IMR-90 (cell line): ENCODE measurements at regions not wholly inside any gene's neighbourhood (a gene's known extent, or its start where the extent isn't known, plus 50 kb on each side); places are given as distances from the start of the nearest gene placed in this dataset.

Source experiments
- ATAC-seq: fragments of 200-7000 bp; cut with Tn5 transposase; 2 replicates; pipeline ENCODE4 v1.9.1; 2020; ENCODE audit warnings: low read depth, mild to moderate bottlenecking, moderate library complexity
- BruUV-seq: library from RNA; stranded (reverse); fragments of 400-500 nt; replicated peaks from 2 replicates; lab custom pipeline; 2021; lab: Mats Ljungman, UMichigan
- CTCF ChIA-PET: fragments of 300-600 bp; formaldehyde crosslinking; extraction: SDS; loops from one replicate; lab custom pipeline; 2021; ENCODE audit warnings: antibody characterized with exemption; lab: Yijun Ruan, JAX
- POLR2A ChIA-PET: fragments of 300-600 bp; sonication (Branson Sonifier 250); formaldehyde crosslinking; loops from one replicate; lab custom pipeline; 2022; ENCODE audit warnings: antibody characterized with exemption; ENCODE audit not compliant: unreplicated experiment; lab: Charles Lee
- DNase-seq: peaks from one replicate; pipeline ENCODE4 v3.0.0; 2013
- H2AFZ ChIP-seq: replicated peaks from 2 replicates; pipeline ENCODE3; 2013; ENCODE audit warnings: low read length, mild to moderate bottlenecking; ENCODE audit not compliant: poor library complexity
- H2AK5ac ChIP-seq: 2 replicates; pipeline ENCODE4 v1.6.1; 2013; ENCODE audit warnings: low read depth, low read length, inconsistent platforms
- H2AK9ac ChIP-seq: replicated peaks from 2 replicates; pipeline ENCODE3; 2013; ENCODE audit warnings: mild to moderate bottlenecking, low read depth, low read length, moderate library complexity; ENCODE audit not compliant: poor library complexity
- H2BK120ac ChIP-seq: 2 replicates; pipeline ENCODE4 v1.6.1; 2013; ENCODE audit warnings: low read depth, low read length, inconsistent platforms
- H2BK15ac ChIP-seq: 3 replicates; pipeline ENCODE4 v1.6.1; 2013; ENCODE audit warnings: low read depth, low read length, inconsistent platforms
- H2BK20ac ChIP-seq: 2 replicates; pipeline ENCODE4 v1.6.1; 2013; ENCODE audit warnings: low read depth, mild to moderate bottlenecking, inconsistent platforms, low read length, moderate library complexity
- H2BK5ac ChIP-seq: 2 replicates; pipeline ENCODE4 v1.6.1; 2013; ENCODE audit warnings: mild to moderate bottlenecking, low read depth, low read length, inconsistent platforms; ENCODE audit not compliant: poor library complexity, severe bottlenecking
- H3K14ac ChIP-seq: replicated peaks from 2 replicates; pipeline ENCODE4 v1.6.1; 2013; ENCODE audit warnings: low read depth, low read length, inconsistent platforms
- H3K18ac ChIP-seq: 2 replicates; pipeline ENCODE4 v1.6.1; 2013; ENCODE audit warnings: low read depth, low read length, control low read depth
- H3K23ac ChIP-seq: 2 replicates; pipeline ENCODE4 v1.6.1; 2013; ENCODE audit warnings: low read depth, low read length, inconsistent platforms
- H3K27ac ChIP-seq: 2 replicates; pipeline ENCODE4 v1.5.1; 2013; ENCODE audit warnings: mild to moderate bottlenecking, control low read depth, low read length; ENCODE audit not compliant: insufficient read depth
- H3K27me3 ChIP-seq: 2 replicates; pipeline ENCODE4 v1.6.1; 2013; ENCODE audit warnings: low read length; ENCODE audit not compliant: control insufficient read depth, insufficient read depth
- H3K36me3 ChIP-seq: 2 replicates; pipeline ENCODE4 v1.6.1; 2013; ENCODE audit warnings: low read length, mixed read lengths; ENCODE audit not compliant: control insufficient read depth, insufficient read depth
- H3K4ac ChIP-seq: 2 replicates; pipeline ENCODE4 v1.6.1; 2013; ENCODE audit warnings: low read depth, low read length, inconsistent platforms
- H3K4me1 ChIP-seq: 2 replicates; pipeline ENCODE4 v1.6.1; 2013; ENCODE audit warnings: low read length, mixed read lengths; ENCODE audit not compliant: control insufficient read depth, insufficient read depth
- H3K4me2 ChIP-seq: 2 replicates; pipeline ENCODE4 v1.6.1; 2013; ENCODE audit warnings: low read depth, mild to moderate bottlenecking, control low read depth, low read length, moderate library complexity
- H3K4me3 ChIP-seq: 2 replicates; pipeline ENCODE4 v1.5.1; 2013; ENCODE audit warnings: low read depth, mild to moderate bottlenecking, control low read depth, low read length, moderate library complexity; ENCODE audit not compliant: insufficient read depth
- H3K56ac ChIP-seq: 2 replicates; pipeline ENCODE4 v1.6.1; 2013; ENCODE audit warnings: low read length, inconsistent platforms; ENCODE audit not compliant: insufficient read depth; ENCODE audit errors: extremely low read depth
- H3K79me1 ChIP-seq, 2 experiments: 2 replicates each; pipeline ENCODE4 v1.6.1; 2013; ENCODE audit warnings: low read length in 2 of 2, inconsistent platforms in 1 of 2, low read depth in 1 of 2
- H3K9ac ChIP-seq: 2 replicates; pipeline ENCODE4 v1.6.1; 2013; ENCODE audit warnings: low read depth, low read length, control low read depth
- H3K9me1 ChIP-seq: 2 replicates; pipeline ENCODE4 v1.6.1; 2013; ENCODE audit warnings: low read length, inconsistent platforms; ENCODE audit not compliant: insufficient read depth
- H3K9me3 ChIP-seq: 2 replicates; pipeline ENCODE4 v1.6.1; 2013; ENCODE audit warnings: low read length; ENCODE audit not compliant: control insufficient read depth, insufficient read depth
- H4K20me1 ChIP-seq: 2 replicates; pipeline ENCODE4 v1.6.1; 2013; ENCODE audit warnings: low read length, inconsistent platforms; ENCODE audit not compliant: insufficient read depth
- H4K5ac ChIP-seq: 2 replicates; pipeline ENCODE4 v1.6.1; 2013; ENCODE audit warnings: mild to moderate bottlenecking, low read depth, low read length, control low read depth
- H4K8ac ChIP-seq, 2 experiments: 2 replicates each; pipeline ENCODE4 v1.6.1; 2013; ENCODE audit warnings: low read depth in 2 of 2, low read length in 2 of 2, control low read depth in 1 of 2, inconsistent platforms in 1 of 2
- H4K91ac ChIP-seq: 2 replicates; pipeline ENCODE4 v1.6.1; 2013; ENCODE audit warnings: low read depth, low read length, inconsistent platforms; ENCODE audit not compliant: insufficient read depth
- CHD1 ChIP-seq: IDR thresholded peaks from 2 replicates; pipeline ENCODE4 v1.6.1; 2012; ENCODE audit warnings: low read depth, low read length, improper control_type of control experiment
- FOS ChIP-seq: fragments of 150-350 bp; IDR thresholded peaks from 2 replicates; pipeline ENCODE4 v1.6.1; 2016; ENCODE audit warnings: low read depth, low read length
- MXI1 ChIP-seq: IDR thresholded peaks from 2 replicates; pipeline ENCODE4 v1.6.1; 2012; ENCODE audit warnings: low read depth, mild to moderate bottlenecking, low read length, moderate library complexity, borderline replicate concordance
- POLR2A ChIP-seq: IDR thresholded peaks from 2 replicates; pipeline ENCODE4 v1.6.1; 2012; ENCODE audit warnings: mild to moderate bottlenecking, low read depth, low read length
- RCOR1 ChIP-seq: IDR thresholded peaks from 2 replicates; pipeline ENCODE4 v1.6.1; 2012; ENCODE audit warnings: mild to moderate bottlenecking, low read length, improper control_type of control experiment; ENCODE audit not compliant: insufficient replicate concordance
- RFX5 ChIP-seq: IDR thresholded peaks from 2 replicates; pipeline ENCODE4 v1.8.0; 2012; ENCODE audit warnings: low read depth, mild to moderate bottlenecking, low read length, moderate library complexity
- WGBS, 2 experiments: methylation state at CpG; one replicate each; pipeline versions ENCODE4 v1.1.5 to v1.1.7; 2013; ENCODE audit warnings: missing lambda C conversion rate in 2 of 2; ENCODE audit not compliant: insufficient read length in 1 of 2; ENCODE audit errors: extremely low coverage in 2 of 2; 5-methylcytosine and 5-hydroxymethylcytosine counted together
- dilution Hi-C: fragments of 300-500 bp; cut with HindIII; formaldehyde crosslinking; loops from one replicate; pipeline ENCODE4 v1.14.3; 2018; ENCODE audit warnings: low sequenced_read_pairs; ENCODE audit not compliant: unreplicated experiment
- in situ Hi-C: fragments of 300-500 bp; cut with MboI; formaldehyde crosslinking; loops from 3 replicates; pipeline ENCODE4 v1.14.3; 2019; ENCODE audit warnings: low sequenced_read_pairs, inconsistent platforms, mixed read lengths
- intact Hi-C: fragments of 100-400 bp; cut with micrococcal nuclease; formaldehyde crosslinking; loops from 2 replicates; pipeline ENCODE4 v1.10.0; 2022
- TF ChIP-seq, protein P1 (sequence below): fragments of 150-350 bp; IDR thresholded peaks from 2 replicates; pipeline ENCODE4 v1.6.1; 2017; ENCODE audit warnings: mild to moderate bottlenecking, antibody characterized with exemption, low read length, low read depth

DNA sequence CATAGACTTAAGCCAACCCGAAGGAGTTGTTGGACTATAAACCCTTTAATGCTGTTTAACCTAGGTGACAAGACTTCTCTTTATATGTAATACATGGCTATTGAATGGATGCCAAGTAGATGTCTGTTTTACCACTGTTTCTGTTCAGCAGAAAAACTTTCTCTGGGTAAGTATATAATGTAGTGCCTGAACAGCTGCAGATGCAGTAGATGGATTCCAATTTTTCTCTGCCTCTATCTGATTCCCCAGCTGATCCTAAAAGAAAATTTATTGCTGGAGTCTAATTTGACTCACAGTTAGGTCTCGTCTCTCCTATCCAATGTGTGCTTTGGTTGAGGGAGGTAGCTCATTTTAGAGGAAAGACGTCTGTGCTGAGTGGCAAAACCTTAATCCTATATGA, 256.5 kb upstream of the CBLB start:
- CTCF ChIA-PET: no interaction called here
- Histone ChIP-seq H3K14ac (no peak overlapping the region), H3K56ac (no peak overlapping the region), H4K8ac (no peak overlapping the region), H3K79me1 (no peaks in the 10 kb centered on the region), H2AK9ac (no peak overlapping the region), H3K9me1 (no peaks in the 10 kb centered on the region), H2AFZ (no peak overlapping the region), H3K23ac (no peak overlapping the region), H3K18ac (no peak overlapping the region), H2BK20ac (no peak overlapping the region), H3K9ac (no peak overlapping the region), H3K4ac (no peak overlapping the region), H3K9me3 (no peaks in the 10 kb centered on the region), H3K36me3 (no peaks in the 10 kb centered on the region), H4K5ac (no peak overlapping the region), H4K91ac (no peak overlapping the region), H2AK5ac (no peak overlapping the region), H3K4me3 (no peak overlapping the region), H2BK120ac (no peak overlapping the region), H4K20me1 (no peaks in the 10 kb centered on the region), H2BK15ac (no peak overlapping the region), H2BK5ac (no peak overlapping the region), H3K27me3 (no peaks in the 10 kb centered on the region), H3K27ac (no peak overlapping the region), H3K4me2 (no peak overlapping the region), H3K4me1 (peaks cover 3% of the 10 kb centered on the region; the same call in 1 of the 2 replicates)
- no TSS peak for BruUV-seq
- POLR2A ChIA-PET: no interaction called here
- no peak for DNase-seq
- TF ChIP-seq RFX5 (no peak), POLR2A (no peak), CHD1 (no peak), FOS (no peak), MXI1 (no peak), RCOR1 (no peak)
- TF ChIP-seq, protein P1, sequence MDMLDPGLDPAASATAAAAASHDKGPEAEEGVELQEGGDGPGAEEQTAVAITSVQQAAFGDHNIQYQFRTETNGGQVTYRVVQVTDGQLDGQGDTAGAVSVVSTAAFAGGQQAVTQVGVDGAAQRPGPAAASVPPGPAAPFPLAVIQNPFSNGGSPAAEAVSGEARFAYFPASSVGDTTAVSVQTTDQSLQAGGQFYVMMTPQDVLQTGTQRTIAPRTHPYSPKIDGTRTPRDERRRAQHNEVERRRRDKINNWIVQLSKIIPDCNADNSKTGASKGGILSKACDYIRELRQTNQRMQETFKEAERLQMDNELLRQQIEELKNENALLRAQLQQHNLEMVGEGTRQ: no peak
- dilution Hi-C loops (no loop called here), intact Hi-C loops (loop anchor here (10.0 kb wide), 1 partner anchor 441 kb away; no protein-coding TSS in a partner anchor), in situ Hi-C loops (no loop called here)
- WGBS, 2 experiments: no CpG with 5 or more reads among the region's 3 CpGs
- no peak for ATAC-seq
